ENCODE measurements at regions not wholly inside any gene's neighbourhood (a gene's known extent, or its start where the extent isn't known, plus 50 kb on each side); places are given as distances from the start of the nearest gene placed in this dataset.

DNA sequence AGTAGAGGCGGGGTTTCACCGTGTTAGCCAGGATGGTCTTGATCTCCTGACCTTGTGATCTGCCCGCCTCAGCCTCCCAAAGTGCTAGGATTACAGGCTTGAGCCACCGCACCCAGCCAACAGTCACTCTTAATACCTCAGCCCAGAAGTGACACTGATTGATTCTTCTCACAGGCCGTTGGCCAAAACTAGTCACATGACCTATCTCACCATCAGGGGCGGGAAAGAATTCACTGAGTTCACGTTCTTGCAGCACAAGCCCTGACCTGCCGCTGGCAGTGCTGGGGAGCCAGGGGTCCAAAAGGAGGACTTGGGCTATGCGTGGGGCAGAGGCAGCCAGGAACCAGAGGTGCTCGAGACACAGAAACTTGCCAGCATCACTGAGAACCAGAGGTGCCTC lies 55.0 kb upstream of the CPLX2 start:
- no peak overlapping the region for H3K4me3 ChIP-seq (ENCODE audit: low read length)
- H3K9me3 ChIP-seq (ENCODE audit: low read depth, low read length), result no peaks in the 10 kb centered on the region
- H3K4me1 ChIP-seq (ENCODE audit: insufficient read depth, low read length), result no peaks in the 10 kb centered on the region
- no peaks in the 10 kb centered on the region for H3K27me3 ChIP-seq (ENCODE audit: insufficient read depth, low read length)

- Histone ChIP-seq H3K9me3 (ENCODE audit: low read depth, low read length) (no peaks in the 10 kb centered on the region), H3K4me1 (ENCODE audit: insufficient read depth, low read length) (no peaks in the 10 kb centered on the region)
These were observed 52.3 kb upstream of the CPLX2 start for GRCh38 chr5:175819090-175819425.

DNA sequence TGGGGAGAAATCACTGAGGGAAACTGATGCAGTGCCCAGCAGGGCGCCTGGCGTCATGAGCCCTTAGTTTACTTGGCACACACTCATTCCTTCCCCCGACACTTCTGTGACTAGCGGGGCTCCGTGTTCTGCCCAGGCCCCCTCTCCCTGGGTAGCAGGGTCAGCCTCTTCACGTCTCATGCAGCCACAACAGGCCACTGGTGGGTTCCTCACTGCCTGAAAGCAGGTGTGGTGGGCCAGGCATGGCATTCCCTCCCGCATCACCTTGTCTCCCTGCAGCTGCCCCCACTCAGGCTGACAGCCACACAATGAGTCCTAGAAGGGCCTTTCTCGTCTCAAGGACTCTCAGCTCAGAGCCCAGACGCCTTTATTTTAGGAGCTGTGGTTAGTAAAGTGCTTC lies 51.1 kb upstream of the CPLX2 start:
- Histone ChIP-seq H3K9me3 (ENCODE audit: low read depth, low read length) (no peaks in the 10 kb centered on the region), H3K27me3 (ENCODE audit: insufficient read depth, low read length) (no peaks in the 10 kb centered on the region), H3K4me1 (ENCODE audit: insufficient read depth, low read length) (no peaks in the 10 kb centered on the region), H3K4me3 (ENCODE audit: low read length) (no peak overlapping the region)

More at GRCh38 chr5:175819090-175819425, 52.3 kb upstream of the CPLX2 start:
- Histone ChIP-seq H3K4me3 (ENCODE audit: low read length) (no peak overlapping the region), H3K27me3 (ENCODE audit: insufficient read depth, low read length) (no peaks in the 10 kb centered on the region)
